ENCODE measurements at regions not wholly inside any gene's neighbourhood (a gene's known extent, or its start where the extent isn't known, plus 50 kb on each side); places are given as distances from the start of the nearest gene placed in this dataset.
"Not testable (repeated sequence)": the region's sequence is repeated elsewhere in the genome, so short reads cannot be mapped to it uniquely, and the experiment has no call there.

GRCh38 chrY:5890655-5891054, 355.4 kb upstream of the TSPY2 start:
- not testable (repeated sequence) for TF ChIP-seq CTCF (IDR thresholded peaks at IDR 0.05; ENCODE audit: low read depth, low read length); EZH2phosphoT487 (IDR thresholded peaks at IDR 0.05; ENCODE audit: low read depth)
